Karpas-422 (cell line): ENCODE measurements at regions not wholly inside any gene's neighbourhood (a gene's known extent, or its start where the extent isn't known, plus 50 kb on each side); places are given as distances from the start of the nearest gene placed in this dataset.

Experiments
- DNase-seq: peaks from one replicate; pipeline ENCODE4 v3.0.0-alpha.2; 2015
- H2AFZ ChIP-seq: fragments of 200-600 bp; sonication (generic); 2 replicates; pipeline ENCODE4 v1.6.1; 2014; ENCODE audit warnings: antibody characterized with exemption, low read length, mixed read lengths
- H3K27ac ChIP-seq: fragments of 200-600 bp; sonication (generic); 2 replicates; pipeline ENCODE4 v1.5.1; 2014; ENCODE audit warnings: mild to moderate bottlenecking, low read length, moderate library complexity
- H3K27me3 ChIP-seq: fragments of 200-600 bp; sonication (generic); 2 replicates; pipeline ENCODE4 v1.6.1; 2014; ENCODE audit warnings: low read length, mixed read lengths
- H3K36me3 ChIP-seq: fragments of 200-600 bp; sonication (generic); 2 replicates; pipeline ENCODE4 v1.6.1; 2014; ENCODE audit warnings: low read length, mixed read lengths; ENCODE audit not compliant: insufficient read depth
- H3K4me1 ChIP-seq: fragments of 200-600 bp; sonication (generic); 2 replicates; pipeline ENCODE4 v1.6.1; 2014; ENCODE audit warnings: mild to moderate bottlenecking, low read length, mixed read lengths
- H3K4me2 ChIP-seq: fragments of 200-600 bp; sonication (generic); 2 replicates; pipeline ENCODE4 v1.6.1; 2014; ENCODE audit warnings: low read length, low read depth, mild to moderate bottlenecking; ENCODE audit not compliant: poor library complexity, severe bottlenecking
- H3K4me3 ChIP-seq: fragments of 200-600 bp; sonication (generic); 2 replicates; pipeline ENCODE4 v1.5.1; 2014; ENCODE audit warnings: mild to moderate bottlenecking, antibody characterized with exemption, low read length, mixed read lengths
- H3K79me2 ChIP-seq: fragments of 200-600 bp; sonication (generic); 2 replicates; pipeline ENCODE4 v1.6.1; 2014; ENCODE audit warnings: mild to moderate bottlenecking, low read length, mixed read lengths
- H3K9ac ChIP-seq: fragments of 200-600 bp; sonication (generic); 2 replicates; pipeline ENCODE4 v1.6.0; 2014; ENCODE audit warnings: low read length
- H3K9me2 ChIP-seq: fragments of 200-600 bp; sonication (generic), shearing (Covaris generic); replicated peaks from 2 replicates; pipeline ENCODE4 v1.6.0; 2014; ENCODE audit warnings: mild to moderate bottlenecking, low read length, moderate library complexity; ENCODE audit not compliant: insufficient read depth
- H3K9me3 ChIP-seq: fragments of 300-700, 200-600 bp; sonication (generic); 2 replicates; pipeline ENCODE4 v1.6.1; 2014; ENCODE audit warnings: low read length, mixed read lengths
- H4K20me1 ChIP-seq: fragments of 200-600 bp; sonication (generic); 2 replicates; pipeline ENCODE4 v1.6.1; 2014; ENCODE audit warnings: mild to moderate bottlenecking, antibody characterized with exemption, low read length, low read depth; ENCODE audit not compliant: insufficient read depth

- H3K27ac ChIP-seq: no peak overlapping the region
- H3K79me2 ChIP-seq: no peaks in the 10 kb centered on the region
Measured at GRCh38 chr4:31356839-31357238, 636.7 kb downstream of the PCDH7 start.

GRCh38 chr4:31360786-31361185, 640.6 kb downstream of the PCDH7 start:
- Histone ChIP-seq H3K27me3 (no peaks in the 10 kb centered on the region), H3K9ac (no peak overlapping the region), H3K27ac (no peak overlapping the region), H3K4me3 (no peak overlapping the region), H3K4me1 (no peaks in the 10 kb centered on the region), H3K36me3 (no peaks in the 10 kb centered on the region), H3K9me2 (no peaks in the 10 kb centered on the region), H3K4me2 (no peak overlapping the region), H3K79me2 (no peaks in the 10 kb centered on the region), H4K20me1 (no peaks in the 10 kb centered on the region), H3K9me3 (peaks cover 14% of the 10 kb centered on the region), H2AFZ (no peak overlapping the region)
- DNase-seq: no peak

More at GRCh38 chr4:31356839-31357238, 636.7 kb downstream of the PCDH7 start:
- H3K36me3 ChIP-seq: no peaks in the 10 kb centered on the region
- H3K4me3 ChIP-seq: no peak overlapping the region
- H3K4me2 ChIP-seq: no peak overlapping the region
- H2AFZ ChIP-seq: no peak overlapping the region
- no peak overlapping the region for H3K9ac ChIP-seq
- H3K27me3 ChIP-seq: no peaks in the 10 kb centered on the region
- H3K9me2 ChIP-seq: no peaks in the 10 kb centered on the region
- peaks cover 15% of the 10 kb centered on the region; the same call in 1 of the 2 replicates for H3K9me3 ChIP-seq
- H3K4me1 ChIP-seq: no peaks in the 10 kb centered on the region
- no peak for DNase-seq
- H4K20me1 ChIP-seq: no peaks in the 10 kb centered on the region

- no peaks in the 10 kb centered on the region for H3K4me1 ChIP-seq
- H4K20me1 ChIP-seq: no peaks in the 10 kb centered on the region
- H3K36me3 ChIP-seq: no peaks in the 10 kb centered on the region
- H3K27ac ChIP-seq: no peak overlapping the region
- H3K9ac ChIP-seq: no peak overlapping the region
- no peak overlapping the region for H2AFZ ChIP-seq
- H3K4me3 ChIP-seq: no peak overlapping the region
- DNase-seq: no peak
- H3K9me2 ChIP-seq: no peaks in the 10 kb centered on the region
- H3K9me3 ChIP-seq: peaks cover 17% of the 10 kb centered on the region
- no peak overlapping the region for H3K4me2 ChIP-seq
- no peaks in the 10 kb centered on the region for H3K27me3 ChIP-seq
- no peaks in the 10 kb centered on the region for H3K79me2 ChIP-seq
Measured at GRCh38 chr4:31362756-31363155, 642.6 kb downstream of the PCDH7 start.

- Histone ChIP-seq H3K79me2 (no peaks in the 10 kb centered on the region), H4K20me1 (no peaks in the 10 kb centered on the region), H3K4me1 (no peaks in the 10 kb centered on the region), H3K27ac (no peak overlapping the region), H2AFZ (no peak overlapping the region), H3K4me3 (no peak overlapping the region), H3K27me3 (no peaks in the 10 kb centered on the region), H3K9ac (no peak overlapping the region), H3K4me2 (no peak overlapping the region), H3K36me3 (no peaks in the 10 kb centered on the region), H3K9me2 (no peaks in the 10 kb centered on the region), H3K9me3 (peaks cover 20% of the 10 kb centered on the region)
- no peak for DNase-seq
Measured at GRCh38 chr4:31365006-31365690, 645.0 kb downstream of the PCDH7 start.

GRCh38 chr4:31366041-31366440, 645.9 kb downstream of the PCDH7 start:
- Histone ChIP-seq H3K9ac (no peak overlapping the region), H3K4me1 (no peaks in the 10 kb centered on the region)
- DNase-seq: no peak

GRCh38 chr4:31370866-31371465, 650.8 kb downstream of the PCDH7 start:
- H3K9me3 ChIP-seq: peaks cover 18% of the 10 kb centered on the region; the same call in 1 of the 2 replicates
- H3K9ac ChIP-seq: no peak overlapping the region
- H3K27me3 ChIP-seq: no peaks in the 10 kb centered on the region
- H3K4me1 ChIP-seq: no peaks in the 10 kb centered on the region
- peak; percentile 79 for DNase-seq
- H2AFZ ChIP-seq: no peak overlapping the region
- H3K79me2 ChIP-seq: no peaks in the 10 kb centered on the region
- H4K20me1 ChIP-seq: no peaks in the 10 kb centered on the region
- H3K9me2 ChIP-seq: no peaks in the 10 kb centered on the region
- H3K4me3 ChIP-seq: no peak overlapping the region
- H3K4me2 ChIP-seq: no peak overlapping the region
- no peaks in the 10 kb centered on the region for H3K36me3 ChIP-seq
- H3K27ac ChIP-seq: no peak overlapping the region

More at GRCh38 chr4:31366041-31366440, 645.9 kb downstream of the PCDH7 start:
- H3K9me2 ChIP-seq: no peaks in the 10 kb centered on the region
- no peaks in the 10 kb centered on the region for H3K27me3 ChIP-seq
- H4K20me1 ChIP-seq: no peaks in the 10 kb centered on the region
- H3K36me3 ChIP-seq: no peaks in the 10 kb centered on the region
- H3K9me3 ChIP-seq: peaks cover 12% of the 10 kb centered on the region
- H3K4me3 ChIP-seq: no peak overlapping the region
- H3K4me2 ChIP-seq: no peak overlapping the region
- no peaks in the 10 kb centered on the region for H3K79me2 ChIP-seq
- no peak overlapping the region for H3K27ac ChIP-seq
- no peak overlapping the region for H2AFZ ChIP-seq

- peaks cover 14% of the 10 kb centered on the region for H3K9me3 ChIP-seq
- H3K9me2 ChIP-seq: no peaks in the 10 kb centered on the region
- no peaks in the 10 kb centered on the region for H3K79me2 ChIP-seq
- H3K27me3 ChIP-seq: no peaks in the 10 kb centered on the region
- no peak overlapping the region for H3K4me3 ChIP-seq
- no peaks in the 10 kb centered on the region for H4K20me1 ChIP-seq
- H3K27ac ChIP-seq: no peak overlapping the region
- no peak overlapping the region for H2AFZ ChIP-seq
- no peaks in the 10 kb centered on the region for H3K36me3 ChIP-seq
- no peaks in the 10 kb centered on the region for H3K4me1 ChIP-seq
- no peak overlapping the region for H3K9ac ChIP-seq
- H3K4me2 ChIP-seq: no peak overlapping the region
- DNase-seq: no peak
Measured at GRCh38 chr4:31374256-31374960, 654.2 kb downstream of the PCDH7 start.

- Histone ChIP-seq H3K79me2 (no peaks in the 10 kb centered on the region), H2AFZ (no peak overlapping the region), H3K4me1 (no peaks in the 10 kb centered on the region), H3K9ac (no peak overlapping the region), H3K27ac (no peak overlapping the region), H3K4me3 (no peak overlapping the region), H4K20me1 (no peaks in the 10 kb centered on the region), H3K9me3 (peaks cover 17% of the 10 kb centered on the region), H3K36me3 (no peaks in the 10 kb centered on the region), H3K4me2 (no peak overlapping the region), H3K9me2 (no peaks in the 10 kb centered on the region), H3K27me3 (no peaks in the 10 kb centered on the region)
- DNase-seq: no peak
Measured at GRCh38 chr4:31375936-31376335, 655.8 kb downstream of the PCDH7 start.
